ENCODE measurements at regions not wholly inside any gene's neighbourhood (a gene's known extent, or its start where the extent isn't known, plus 50 kb on each side); places are given as distances from the start of the nearest gene placed in this dataset.
A peak's percentile ranks its signal among the peaks of the same experiment; 100 is the strongest.

DNA sequence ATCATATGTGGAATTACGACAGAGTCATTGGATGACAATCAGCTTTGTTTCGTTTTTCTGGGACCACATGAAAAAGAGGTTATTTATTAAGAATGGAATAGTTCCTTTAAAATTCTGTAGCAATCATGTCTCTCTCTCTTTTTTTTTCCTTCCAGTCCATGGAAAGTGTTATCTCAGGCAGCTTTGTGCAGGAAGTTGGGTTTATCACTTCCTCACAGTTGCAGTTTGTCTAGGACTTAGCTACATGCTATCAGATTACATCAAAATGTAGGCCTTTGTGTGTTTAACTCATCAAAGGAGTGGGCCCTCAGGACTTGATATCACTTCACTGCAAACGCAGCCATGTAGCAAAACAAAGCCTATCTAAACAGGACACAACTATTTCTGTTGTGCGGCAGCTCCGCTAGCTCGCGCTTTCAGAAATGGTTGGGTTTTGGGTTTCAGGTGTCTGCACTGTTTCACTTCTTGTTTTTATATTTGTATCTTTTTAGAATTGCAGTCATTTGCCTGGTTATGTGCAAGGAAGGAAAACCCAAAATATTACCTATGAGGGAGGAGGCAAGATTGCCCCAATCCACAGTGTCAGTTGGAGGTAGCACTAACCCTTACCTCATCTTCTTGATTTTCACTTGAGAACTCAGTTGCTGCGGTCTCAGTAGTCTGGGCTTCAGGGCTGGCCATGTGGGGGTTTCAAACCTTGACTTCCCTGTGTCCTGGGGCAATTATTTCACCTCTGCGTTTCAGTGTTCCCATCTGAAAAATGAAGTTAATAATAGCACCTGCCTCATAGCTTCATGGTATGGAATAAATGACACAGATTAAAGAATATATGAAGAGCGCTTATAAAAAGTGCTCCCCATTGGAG is 66.7 kb downstream of the HHEX start (continued):
- TF ChIP-seq, protein P1, sequence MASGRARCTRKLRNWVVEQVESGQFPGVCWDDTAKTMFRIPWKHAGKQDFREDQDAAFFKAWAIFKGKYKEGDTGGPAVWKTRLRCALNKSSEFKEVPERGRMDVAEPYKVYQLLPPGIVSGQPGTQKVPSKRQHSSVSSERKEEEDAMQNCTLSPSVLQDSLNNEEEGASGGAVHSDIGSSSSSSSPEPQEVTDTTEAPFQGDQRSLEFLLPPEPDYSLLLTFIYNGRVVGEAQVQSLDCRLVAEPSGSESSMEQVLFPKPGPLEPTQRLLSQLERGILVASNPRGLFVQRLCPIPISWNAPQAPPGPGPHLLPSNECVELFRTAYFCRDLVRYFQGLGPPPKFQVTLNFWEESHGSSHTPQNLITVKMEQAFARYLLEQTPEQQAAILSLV (tag; IDR thresholded peaks at IDR 0.05): peak; percentile 31; the same call in 1 of the 2 replicates
- TF ChIP-seq ZNF133 (CRISPR knock-in tag; IDR thresholded peaks at IDR 0.05) (no peak), HEY1 (CRISPR knock-in tag; IDR thresholded peaks at IDR 0.05; ENCODE audit: borderline replicate concordance) (peak; percentile 65; the same call in 1 of the 2 replicates), DPF2 (IDR thresholded peaks at IDR 0.05) (peak; percentile 100), MAFG (tag; conservative IDR thresholded peaks at IDR 0.05) (no peak), CSDE1 (IDR thresholded peaks at IDR 0.05) (no peak), EP400 (IDR thresholded peaks at IDR 0.05) (peak; percentile 68), ZFP1 (CRISPR knock-in tag; IDR thresholded peaks at IDR 0.05) (no peak), POLR2G (IDR thresholded peaks at IDR 0.05; ENCODE audit: low read depth, low read length) (0 out of 2 replicates have a peak, but pooled peaks have one; percentile 10), SIN3A (IDR thresholded peaks at IDR 0.05; ENCODE audit: borderline replicate concordance in 2 of 2, control insufficient read depth in 1 of 2, low read depth in 2 of 2, low read length in 2 of 2) (no peak), NELFE (IDR thresholded peaks at IDR 0.05; ENCODE audit: insufficient read depth, insufficient read length) (no peak), ZNF561 (CRISPR knock-in tag; conservative IDR thresholded peaks at IDR 0.05) (no peak), ZNF41 (CRISPR knock-in tag; conservative IDR thresholded peaks at IDR 0.05) (no peak), BCOR (IDR thresholded peaks at IDR 0.05) (peak; percentile 94), HDAC1 (IDR thresholded peaks at IDR 0.05) (peak in 1 of 2 experiments; percentile 87; a peak in 3 of 4 replicates)
- TF ChIP-seq, protein P2, sequence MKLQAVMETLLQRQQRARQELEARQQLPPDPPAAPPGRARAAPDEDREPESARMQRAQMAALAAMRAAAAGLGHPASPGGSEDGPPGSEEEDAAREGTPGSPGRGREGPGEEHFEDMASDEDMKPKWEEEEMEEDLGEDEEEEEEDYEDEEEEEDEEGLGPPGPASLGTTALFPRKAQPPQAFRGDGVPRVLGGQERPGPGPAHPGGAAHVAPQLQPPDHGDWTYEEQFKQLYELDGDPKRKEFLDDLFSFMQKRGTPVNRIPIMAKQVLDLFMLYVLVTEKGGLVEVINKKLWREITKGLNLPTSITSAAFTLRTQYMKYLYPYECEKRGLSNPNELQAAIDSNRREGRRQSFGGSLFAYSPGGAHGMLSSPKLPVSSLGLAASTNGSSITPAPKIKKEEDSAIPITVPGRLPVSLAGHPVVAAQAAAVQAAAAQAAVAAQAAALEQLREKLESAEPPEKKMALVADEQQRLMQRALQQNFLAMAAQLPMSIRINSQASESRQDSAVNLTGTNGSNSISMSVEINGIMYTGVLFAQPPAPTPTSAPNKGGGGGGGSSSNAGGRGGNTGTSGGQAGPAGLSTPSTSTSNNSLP (IDR thresholded peaks at IDR 0.05; ENCODE audit: borderline replicate concordance, low read depth, low read length): peak; percentile 88; the same call in 1 of the 2 replicates
- TF ChIP-seq, protein P3, sequence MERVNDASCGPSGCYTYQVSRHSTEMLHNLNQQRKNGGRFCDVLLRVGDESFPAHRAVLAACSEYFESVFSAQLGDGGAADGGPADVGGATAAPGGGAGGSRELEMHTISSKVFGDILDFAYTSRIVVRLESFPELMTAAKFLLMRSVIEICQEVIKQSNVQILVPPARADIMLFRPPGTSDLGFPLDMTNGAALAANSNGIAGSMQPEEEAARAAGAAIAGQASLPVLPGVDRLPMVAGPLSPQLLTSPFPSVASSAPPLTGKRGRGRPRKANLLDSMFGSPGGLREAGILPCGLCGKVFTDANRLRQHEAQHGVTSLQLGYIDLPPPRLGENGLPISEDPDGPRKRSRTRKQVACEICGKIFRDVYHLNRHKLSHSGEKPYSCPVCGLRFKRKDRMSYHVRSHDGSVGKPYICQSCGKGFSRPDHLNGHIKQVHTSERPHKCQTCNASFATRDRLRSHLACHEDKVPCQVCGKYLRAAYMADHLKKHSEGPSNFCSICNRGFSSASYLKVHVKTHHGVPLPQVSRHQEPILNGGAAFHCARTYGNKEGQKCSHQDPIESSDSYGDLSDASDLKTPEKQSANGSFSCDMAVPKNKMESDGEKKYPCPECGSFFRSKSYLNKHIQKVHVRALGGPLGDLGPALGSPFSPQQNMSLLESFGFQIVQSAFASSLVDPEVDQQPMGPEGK (CRISPR knock-in tag; IDR thresholded peaks at IDR 0.05; ENCODE audit: borderline replicate concordance): no peak
- TF ChIP-seq, protein P4, sequence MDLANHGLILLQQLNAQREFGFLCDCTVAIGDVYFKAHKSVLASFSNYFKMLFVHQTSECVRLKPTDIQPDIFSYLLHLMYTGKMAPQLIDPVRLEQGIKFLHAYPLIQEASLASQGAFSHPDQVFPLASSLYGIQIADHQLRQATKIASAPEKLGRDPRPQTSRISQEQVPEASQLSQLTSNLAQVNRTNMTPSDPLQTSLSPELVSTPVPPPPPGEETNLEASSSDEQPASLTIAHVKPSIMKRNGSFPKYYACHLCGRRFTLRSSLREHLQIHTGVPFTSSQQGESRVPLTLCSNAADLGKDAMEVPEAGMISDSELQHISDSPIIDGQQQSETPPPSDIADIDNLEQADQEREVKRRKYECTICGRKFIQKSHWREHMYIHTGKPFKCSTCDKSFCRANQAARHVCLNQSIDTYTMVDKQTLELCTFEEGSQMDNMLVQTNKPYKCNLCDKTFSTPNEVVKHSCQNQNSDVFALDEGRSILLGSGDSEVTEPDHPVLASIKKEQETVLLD (IDR thresholded peaks at IDR 0.05): no peak
- TF ChIP-seq, protein P5, sequence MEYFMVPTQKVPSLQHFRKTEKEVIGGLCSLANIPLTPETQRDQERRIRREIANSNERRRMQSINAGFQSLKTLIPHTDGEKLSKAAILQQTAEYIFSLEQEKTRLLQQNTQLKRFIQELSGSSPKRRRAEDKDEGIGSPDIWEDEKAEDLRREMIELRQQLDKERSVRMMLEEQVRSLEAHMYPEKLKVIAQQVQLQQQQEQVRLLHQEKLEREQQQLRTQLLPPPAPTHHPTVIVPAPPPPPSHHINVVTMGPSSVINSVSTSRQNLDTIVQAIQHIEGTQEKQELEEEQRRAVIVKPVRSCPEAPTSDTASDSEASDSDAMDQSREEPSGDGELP (CRISPR knock-in tag; IDR thresholded peaks at IDR 0.05; ENCODE audit: borderline replicate concordance): no peak

All from K562 (cell line).